Stimulated activated CD8-positive, alpha-beta memory T cell treated with anti-CD3 and anti-CD28 coated beads, Interleukin-2, amount 100 ng/mL, for 48 hours (primary cell): ENCODE measurements at regions not wholly inside any gene's neighbourhood (a gene's known extent, or its start where the extent isn't known, plus 50 kb on each side); places are given as distances from the start of the nearest gene placed in this dataset.
"Not testable (repeated sequence)": the region's sequence is repeated elsewhere in the genome, so short reads cannot be mapped to it uniquely, and the experiment has no call there.

ENCODE experiments used
- DNase-seq, 2 donors: peaks; one replicate each; pipeline ENCODE4 v3.0.0-alpha.2; 2020; ENCODE audit warnings: low read depth in 2 of 2

DNA sequence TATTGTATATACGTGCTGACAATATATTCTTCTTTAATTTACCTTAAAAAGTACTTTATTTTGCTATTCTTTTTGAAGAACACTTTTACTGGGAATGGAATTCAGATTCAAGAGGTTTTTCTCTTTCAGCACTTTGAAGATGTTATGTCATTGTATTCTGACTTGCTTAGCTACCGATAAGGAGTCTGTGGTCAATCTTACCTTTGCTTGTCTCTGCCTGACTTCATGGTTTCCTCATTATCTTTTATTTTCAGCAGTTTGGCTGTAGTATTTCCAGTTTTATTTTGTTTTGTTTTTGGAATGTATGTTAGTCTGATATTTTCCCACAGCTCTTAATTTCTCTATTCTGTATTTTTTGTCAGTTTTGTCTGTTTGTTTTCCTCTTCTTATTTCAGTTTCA is 187.9 kb upstream of the SMIM30 start:
- no peak for DNase-seq

DNA sequence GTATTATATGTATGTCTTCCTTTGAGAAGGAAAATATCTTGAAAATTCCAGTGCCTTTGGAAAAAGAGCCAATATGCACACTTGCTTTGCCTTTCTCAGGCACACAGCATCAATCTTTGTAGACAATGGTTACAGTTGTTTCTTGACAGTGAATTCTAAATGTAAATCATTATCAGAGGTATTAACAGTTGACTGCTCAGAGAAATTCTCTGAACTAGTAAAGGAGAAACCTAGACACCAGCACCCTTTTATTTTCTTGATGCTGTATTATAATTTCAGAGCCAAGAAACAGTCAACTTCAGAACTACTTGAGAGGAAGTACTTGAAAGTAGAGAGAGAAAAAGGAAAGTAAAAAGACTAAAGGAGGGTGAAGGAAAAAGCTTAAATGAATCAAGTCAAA is 185.8 kb upstream of the SMIM30 start:
- no peak for DNase-seq

DNA sequence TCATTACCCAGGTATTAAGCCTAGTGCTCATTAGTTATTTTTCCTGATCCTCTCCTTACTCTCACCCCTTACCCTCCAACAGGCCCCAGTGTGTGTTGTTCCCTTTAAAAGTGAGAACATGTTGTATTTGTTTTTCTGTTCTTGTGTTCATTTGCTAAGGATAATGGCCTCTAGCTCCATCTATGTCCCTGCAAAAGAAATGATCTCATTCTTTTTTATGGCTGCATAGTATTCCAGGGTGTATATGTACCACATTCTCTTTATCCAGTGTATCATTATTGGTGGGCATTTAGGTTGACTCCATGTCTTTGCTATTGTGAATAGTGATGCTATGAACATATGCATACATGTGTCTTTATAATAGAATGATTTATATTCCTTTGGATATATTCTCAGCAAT is 185.0 kb upstream of the SMIM30 start:
- DNase-seq = not testable (repeated sequence)

DNA sequence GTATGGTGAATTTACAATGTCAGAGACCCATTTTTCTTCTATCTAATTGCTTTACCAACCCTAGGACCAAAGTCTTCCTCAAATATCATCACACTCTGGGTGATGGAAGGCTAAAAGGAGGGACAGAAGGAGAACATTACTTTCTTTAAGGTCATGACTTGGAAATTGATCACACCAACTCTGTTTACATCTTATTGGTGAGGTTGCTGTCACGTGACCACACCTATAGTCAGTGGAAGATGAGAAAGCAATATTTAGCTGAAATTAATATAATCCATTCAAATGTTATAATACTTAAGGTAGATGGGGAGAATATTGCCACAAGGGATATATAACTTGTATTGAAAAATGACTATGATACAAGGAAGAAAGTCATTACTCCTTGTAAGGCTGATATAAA is 183.6 kb upstream of the SMIM30 start:
- no peak for DNase-seq

DNA sequence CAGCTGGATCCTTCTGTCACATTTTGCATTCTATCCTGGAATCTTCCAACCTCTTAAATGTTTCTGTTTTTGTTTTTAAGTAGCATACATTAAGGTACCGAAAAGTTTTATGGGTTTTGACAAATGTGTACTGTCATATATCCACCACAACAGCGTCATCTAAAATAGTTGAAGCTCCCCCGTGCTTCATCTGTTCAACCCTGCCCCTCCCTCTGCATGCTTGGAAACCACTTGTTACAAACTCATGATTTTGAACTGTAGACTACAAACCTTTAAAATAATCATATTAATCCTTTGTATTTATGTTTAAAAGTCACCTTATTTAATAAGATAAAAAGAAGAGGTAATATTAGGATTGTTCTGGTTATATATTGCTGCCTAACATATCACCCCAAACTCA is 182.8 kb upstream of the SMIM30 start:
- DNase-seq = no peak

DNA sequence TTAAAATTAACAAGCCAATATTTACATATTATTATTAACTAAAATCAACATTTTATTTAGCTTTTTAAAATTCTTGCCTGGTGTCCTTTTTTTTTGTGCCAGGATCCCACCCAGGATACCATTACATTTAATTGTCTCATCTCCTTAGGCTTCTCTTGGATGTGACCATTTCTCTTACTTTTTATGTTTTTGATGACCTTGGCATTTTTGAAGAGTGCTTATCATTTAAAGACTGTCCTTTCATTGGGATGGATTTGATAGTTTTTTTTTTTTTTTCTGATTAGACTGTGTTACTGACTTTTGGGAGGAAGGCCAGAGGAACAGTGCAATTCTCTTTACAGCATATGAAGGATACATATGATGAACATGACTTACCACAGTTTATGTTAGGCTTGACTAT is 181.4 kb upstream of the SMIM30 start:
- no peak for DNase-seq

DNA sequence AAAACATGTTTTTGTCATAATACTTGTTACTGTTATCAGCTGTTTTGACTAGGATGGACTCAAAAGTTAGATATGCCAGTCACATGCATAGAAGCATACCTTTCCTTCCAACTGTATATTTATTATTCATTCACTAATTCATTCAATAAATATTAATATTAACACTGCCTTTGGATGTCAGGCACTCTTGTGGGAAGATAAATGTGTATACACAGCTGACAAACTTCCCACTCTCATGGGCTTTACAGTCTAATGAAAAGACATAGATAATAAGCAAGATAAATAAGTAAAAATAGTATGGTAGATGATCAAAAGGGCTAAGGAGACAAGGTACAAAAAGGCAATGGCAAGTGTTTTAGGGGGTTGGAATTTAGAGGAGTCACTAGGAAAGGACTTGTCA is 180.1 kb upstream of the SMIM30 start:
- DNase-seq = no peak

DNA sequence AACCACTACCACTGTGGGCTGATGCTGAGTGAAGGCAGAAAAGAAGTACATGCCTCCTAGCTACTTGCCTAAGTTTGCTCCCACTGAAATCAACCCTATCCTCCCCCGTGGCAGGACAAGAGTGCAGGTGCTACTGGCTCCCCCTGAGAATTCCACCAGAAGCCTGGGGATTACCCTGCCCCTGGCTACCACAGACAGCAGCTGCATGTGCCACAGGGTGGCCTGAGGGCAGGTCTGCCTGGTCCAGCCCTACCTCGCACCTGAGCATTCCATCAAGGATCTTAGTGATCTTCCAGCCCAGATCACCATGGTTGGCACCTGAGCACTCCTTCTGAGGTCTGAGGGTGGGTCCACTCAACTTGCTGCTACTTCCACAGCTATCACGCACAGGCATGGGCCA is 176.4 kb upstream of the SMIM30 start:
- no peak for DNase-seq

DNA sequence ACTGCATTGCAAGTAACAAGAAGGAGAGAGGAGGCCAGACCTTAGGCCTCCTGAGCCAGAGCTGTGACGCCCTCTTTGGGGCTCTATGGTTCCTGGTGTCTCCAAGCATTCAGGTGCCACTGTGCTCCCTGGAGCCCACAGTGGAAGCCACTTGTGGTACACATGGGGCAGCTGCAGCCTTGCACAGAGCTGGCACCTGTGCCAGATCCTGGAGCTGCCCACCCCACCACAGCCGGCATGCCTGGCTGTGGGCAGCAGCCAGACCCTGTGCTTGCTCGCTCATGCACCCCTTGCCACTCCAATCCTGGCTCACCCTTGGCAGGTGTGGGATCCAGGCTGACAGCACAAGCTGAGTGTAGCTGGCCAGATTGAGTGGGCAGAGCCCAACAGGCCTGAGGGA is 173.8 kb upstream of the SMIM30 start:
- DNase-seq = no peak

DNA sequence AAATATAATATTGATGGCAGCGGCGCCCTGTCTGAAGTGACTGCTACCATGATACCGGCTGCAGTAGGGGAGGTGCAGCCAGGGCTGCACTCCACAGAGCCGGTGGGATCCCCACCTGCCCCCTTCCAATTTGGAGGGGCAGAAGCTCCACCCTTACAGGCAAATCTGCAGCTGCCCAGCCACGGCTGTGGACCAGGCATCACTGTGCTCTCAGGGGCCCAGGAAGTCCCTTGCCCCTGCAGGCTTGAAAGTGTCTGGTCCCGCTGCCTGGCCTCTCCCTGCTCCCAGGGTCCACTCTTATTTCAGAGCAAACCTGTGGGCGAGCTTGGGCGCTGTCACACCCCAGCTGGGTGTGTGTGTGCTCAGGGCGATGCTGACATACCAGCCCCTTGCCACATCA is 172.7 kb upstream of the SMIM30 start:
- no peak for DNase-seq

DNA sequence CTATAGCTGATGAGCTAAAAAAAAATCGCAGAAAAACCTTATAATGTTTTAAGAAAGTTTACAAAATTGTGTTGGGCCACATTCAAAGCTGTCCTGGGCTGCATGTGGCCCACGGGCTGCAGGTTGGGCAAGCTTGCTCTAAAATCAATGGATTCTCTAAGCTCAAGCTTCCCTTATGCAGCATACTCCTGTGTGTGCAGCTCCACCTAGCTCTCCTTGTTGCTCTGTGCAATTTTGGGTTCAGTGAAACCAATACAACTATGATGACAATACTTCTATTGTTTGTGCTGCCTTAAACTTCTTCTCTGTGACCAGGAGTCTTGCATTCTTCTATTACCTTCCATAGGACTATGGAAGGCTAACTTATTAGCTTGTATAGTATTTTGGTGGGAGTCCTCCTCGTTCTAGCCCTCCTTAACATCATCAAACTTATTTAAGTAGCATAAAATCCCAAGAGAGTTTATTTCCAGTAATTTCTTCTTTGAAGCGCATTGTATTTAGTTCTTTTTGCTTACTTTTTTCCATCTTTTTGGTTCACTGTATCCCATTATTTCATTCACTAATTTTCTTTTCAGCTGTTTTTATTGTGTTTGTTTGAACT is 170.9 kb upstream of the SMIM30 start:
- no peak for DNase-seq

DNA sequence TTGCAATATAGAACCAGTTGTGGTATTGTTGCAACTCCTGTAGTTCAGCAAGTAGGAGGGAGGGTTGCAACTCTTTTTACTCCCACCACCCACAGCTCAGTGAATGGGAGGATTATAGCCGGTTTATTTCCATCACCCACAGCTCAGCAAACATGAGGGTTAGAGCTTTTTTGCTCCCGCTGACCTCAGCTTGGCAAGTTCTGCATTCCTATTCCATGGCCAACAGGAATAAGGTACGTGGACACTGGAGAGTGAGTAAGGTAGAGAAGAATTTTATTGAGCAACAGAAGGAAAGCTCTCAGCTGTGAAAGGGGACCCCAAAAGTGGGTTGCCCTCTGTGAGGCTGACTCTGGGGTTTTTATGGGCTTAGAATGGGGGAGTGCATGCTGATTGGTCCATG is 167.1 kb upstream of the SMIM30 start:
- DNase-seq = no peak

DNA sequence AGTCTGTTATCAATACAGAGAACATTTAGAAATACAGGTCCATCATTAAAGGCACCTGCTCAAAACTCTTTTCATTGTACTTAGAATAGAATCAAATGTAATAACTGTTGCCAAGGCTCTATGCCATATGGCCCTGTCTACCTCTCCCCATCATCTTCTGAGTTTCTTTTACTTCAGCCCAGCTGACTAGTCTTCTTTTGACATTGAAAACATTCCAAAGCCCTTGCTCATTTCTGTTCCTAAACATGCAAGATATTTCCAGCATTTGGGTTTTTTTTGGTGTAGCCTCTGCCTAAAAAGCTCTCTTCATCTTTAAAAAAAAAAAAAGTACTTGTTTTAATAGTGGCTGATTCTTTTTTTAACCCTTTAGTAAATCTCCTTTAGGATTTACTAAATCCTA is 165.5 kb upstream of the SMIM30 start:
- DNase-seq = no peak

DNA sequence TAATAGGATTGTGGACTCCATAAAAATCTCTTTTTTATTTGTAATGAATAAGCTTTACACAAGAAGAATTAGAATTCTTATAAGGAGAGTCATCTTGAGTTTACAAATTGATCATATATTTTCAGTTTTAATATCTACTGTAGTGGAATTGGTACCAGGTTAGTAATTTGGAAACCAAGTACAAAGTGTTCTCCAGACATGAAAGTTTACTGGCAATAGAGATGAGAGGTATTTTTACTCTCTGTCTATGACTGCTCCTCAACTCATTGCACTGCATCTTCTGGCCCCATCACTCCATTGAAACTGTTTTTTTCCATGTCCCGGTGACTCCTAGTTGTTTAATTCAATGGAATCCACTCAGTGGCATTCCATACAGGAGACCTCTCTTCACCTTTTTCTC is 164.5 kb upstream of the SMIM30 start:
- no peak for DNase-seq

DNA sequence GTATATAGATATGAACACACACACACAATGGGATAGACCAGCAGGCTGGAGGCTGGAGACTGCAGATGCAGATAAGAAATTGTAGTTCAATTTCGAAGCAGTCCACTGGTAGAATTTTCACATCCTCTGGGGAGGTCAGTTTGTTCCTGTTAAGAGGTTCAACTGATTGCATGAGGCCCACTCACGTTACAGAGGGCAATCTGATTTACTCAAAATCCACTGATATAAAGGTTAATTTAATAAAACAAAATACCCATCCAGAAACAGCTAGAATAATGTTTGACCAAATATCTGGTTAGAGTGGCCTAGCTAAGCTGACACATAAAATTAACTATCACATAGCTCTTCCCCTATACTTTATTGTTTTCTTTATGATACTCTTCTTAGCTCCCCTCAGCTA is 162.9 kb upstream of the SMIM30 start:
- DNase-seq = no peak

DNA sequence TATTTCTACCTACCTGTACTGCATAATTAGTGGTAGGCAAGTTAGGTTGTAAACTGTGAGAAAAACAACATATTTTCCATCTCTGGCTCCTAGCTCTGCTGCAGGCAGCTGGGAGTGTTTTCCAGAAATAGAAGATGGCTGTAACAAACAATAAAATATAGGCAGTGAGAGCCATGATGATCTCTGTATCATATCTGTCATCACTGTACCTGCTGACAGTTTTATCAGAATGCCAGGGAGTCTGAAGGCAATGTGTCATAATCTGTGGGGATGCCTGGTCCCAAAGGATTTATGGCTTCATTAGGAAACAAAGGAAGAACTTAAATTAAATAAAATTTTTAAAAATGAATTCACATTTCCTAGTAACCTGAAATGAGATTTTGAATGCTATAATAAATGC is 160.9 kb upstream of the SMIM30 start:
- DNase-seq = no peak

DNA sequence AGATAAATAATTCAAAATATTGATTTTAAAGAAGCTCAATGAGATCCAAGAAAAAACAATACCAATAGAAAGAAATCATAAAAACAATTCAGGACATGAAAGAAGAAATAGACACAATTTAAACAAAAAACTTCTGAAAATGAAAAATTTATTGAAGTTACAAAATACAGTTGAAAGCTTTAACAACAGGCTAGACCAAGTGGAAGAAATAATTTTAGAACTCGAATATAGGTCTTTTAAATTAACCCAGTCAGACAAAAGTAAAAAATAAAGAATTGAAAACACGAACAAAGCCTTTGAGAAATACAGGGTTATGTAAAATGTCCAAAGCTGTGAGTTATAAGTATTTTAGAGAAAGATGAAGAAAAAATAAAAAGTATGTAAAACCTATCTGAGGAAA is 152.4 kb upstream of the SMIM30 start:
- DNase-seq = no peak

DNA sequence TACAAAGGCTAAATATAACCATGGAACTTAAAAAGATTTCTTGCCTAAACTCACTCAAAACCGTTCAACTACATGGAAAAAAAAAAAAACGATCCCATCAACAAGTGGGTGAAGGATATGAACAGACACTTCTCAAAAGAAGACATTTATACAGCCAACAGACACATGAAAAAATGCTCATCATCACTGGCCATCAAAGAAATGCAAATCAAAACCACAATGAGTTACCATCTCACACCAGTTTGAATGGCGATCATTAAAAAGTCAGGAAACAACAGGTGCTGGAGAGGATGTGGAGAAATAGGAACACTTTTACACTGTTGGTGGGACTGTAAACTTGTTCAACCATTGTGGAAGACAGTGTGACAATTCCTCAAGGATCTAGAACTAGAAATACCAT is 151.2 kb upstream of the SMIM30 start:
- DNase-seq = not testable (repeated sequence)

DNA sequence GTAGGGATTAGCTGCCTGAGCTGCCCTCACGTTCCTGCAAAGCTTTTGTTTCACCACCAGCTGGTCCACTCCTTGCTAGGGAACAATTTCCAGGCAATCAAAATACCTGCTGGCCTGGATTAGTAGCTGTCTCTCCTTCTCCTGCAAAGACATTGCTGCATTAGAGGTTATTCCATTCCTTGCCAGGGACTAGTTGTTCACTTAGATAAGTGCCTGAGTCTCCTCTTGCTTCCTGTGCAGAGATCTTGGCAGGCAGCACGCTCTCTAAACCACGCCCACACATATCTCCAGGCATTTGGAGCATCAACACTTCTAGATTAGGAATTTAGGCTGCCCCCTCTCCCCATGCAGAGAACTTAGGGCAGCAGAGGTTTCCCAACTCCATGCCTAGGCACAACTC is 150.4 kb upstream of the SMIM30 start:
- no peak for DNase-seq

DNA sequence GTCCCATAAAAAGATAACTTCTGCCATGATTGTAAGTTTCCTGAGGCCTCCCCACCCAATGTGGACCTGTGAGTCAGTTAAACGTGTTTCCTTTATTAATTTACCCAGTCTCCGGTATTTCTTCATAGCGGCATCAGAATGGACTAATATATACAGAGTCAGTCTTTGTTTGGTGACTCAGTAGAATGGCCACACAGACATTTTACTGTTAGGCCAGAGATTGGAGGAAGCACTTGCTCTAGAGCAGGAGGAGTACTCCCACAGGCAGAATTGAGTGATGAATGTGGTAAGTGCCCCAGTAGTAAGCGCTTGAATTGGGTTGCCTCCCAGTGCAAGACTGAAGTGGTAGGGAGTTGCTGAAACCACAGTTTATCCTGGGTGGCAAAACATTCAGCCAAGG is 149.5 kb upstream of the SMIM30 start:
- DNase-seq = no peak

DNA sequence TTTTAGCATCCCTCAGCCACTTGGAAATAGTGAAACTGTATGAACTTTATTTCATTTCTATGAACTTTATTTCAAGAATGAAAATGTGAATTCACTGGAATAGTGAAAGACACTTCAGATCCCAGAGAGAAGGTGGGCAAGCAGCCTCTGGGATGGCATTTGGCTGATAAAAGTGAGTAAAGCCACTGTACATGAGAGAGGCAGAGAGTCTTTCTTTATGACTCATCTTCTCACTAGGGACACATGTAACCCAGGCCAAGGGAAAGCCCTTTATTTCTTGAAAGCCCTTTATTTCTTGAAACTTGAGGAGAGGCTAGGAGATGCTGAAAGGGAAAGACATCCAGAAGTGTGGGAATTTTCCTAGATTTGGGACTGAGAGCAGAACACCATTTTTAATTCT is 148.9 kb upstream of the SMIM30 start:
- DNase-seq = no peak

DNA sequence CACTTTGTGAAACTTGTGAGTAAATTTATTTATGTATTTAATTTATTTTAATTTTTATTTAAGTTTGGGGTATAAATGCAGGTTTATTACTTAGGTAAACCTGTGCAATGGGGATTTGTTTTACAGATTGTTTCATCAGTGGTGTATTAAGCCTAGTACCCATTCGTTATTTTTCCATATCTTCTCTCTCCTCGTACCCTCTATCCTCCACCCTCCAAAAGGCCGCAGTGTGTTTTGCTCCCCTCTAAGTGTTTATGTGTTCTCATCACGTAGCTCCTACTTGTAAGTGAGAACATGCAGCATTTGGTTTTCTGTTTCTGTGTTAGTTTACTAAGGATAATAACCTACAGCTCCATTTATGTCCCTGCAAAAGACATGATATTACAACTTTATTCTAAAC is 145.4 kb upstream of the SMIM30 start:
- DNase-seq = no peak

DNA sequence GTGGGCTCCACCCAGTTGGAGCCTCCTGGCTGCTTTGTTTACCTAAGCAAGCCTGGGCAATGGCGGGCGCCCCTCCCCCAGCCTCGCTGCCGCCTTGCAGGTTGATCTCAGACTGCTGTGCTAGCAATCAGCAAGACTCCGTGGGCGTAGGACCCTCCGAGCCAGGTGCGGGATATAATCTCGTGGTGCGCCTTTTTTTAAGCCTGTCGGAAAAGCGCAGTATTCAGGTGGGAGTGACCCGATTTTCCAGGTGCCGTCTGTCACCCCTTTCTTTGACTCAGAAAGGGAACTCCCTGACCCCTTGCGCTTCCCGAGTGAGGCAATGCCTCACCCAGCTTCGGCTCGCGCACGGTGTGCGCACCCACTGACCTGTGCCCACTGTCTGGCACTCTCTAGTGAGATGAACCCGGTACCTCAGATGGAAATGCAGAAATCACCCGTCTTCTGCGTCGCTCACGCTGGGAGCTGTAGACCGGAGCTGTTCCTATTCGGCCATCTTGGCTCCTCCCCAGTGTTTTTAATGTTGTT is 144.9 kb upstream of the SMIM30 start:
- not testable (repeated sequence) for DNase-seq

DNA sequence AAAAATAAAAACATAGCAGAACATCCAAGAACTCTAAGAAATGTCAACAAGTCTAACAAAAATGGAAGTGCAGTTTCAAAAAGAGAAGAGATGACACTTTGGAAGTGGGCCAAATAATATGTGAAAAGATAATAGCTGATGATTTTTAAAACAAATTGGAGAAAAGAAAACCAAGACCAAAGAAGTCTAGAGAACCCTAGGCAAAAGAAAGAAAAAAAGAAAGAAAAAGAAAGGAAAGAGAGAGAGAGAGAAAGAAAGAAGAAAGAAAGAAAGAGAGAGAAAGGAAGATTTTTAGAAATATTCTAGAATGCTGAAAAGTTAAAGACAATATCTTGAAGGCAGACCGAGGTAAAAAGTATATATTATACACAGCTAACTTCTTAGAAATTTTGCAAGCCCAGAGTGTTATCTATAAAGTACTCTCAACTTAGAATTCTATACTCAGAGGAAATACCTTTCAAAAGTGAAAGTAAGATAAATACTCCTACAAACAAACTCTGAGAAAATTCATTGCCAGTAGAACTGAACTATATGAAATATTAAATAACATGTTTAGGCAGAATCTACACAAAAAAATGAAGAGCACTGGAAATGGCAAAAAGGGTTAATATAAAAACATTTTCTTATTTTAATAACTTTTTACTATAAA is 138.7 kb upstream of the SMIM30 start:
- no peak for DNase-seq
